Hepatocyte (in vitro differentiated cells): ENCODE measurements at regions not wholly inside any gene's neighbourhood (a gene's known extent, or its start where the extent isn't known, plus 50 kb on each side); places are given as distances from the start of the nearest gene placed in this dataset.

Source experiments
- CTCF ChIP-seq: fragments of 200-600 bp; sonication (generic); IDR thresholded peaks from 2 replicates; pipeline ENCODE4 v1.5.1; 2016; ENCODE audit warnings: antibody characterized with exemption, mild to moderate bottlenecking; ENCODE audit not compliant: poor library complexity
- EZH2 ChIP-seq: fragments of 200-600 bp; sonication (generic); IDR thresholded peaks from 2 replicates; pipeline ENCODE4 v1.6.1; 2016; ENCODE audit warnings: antibody characterized with exemption, mild to moderate bottlenecking, borderline replicate concordance
- EZH2phosphoT487 ChIP-seq: fragments of 200-600 bp; sonication (generic); IDR thresholded peaks from one replicate; pipeline ENCODE4 v1.6.1; 2018; ENCODE audit warnings: antibody characterized with exemption, mild to moderate bottlenecking, low read depth, moderate library complexity; ENCODE audit not compliant: unreplicated experiment, severe bottlenecking

GRCh38 chr13:21799671-21800070, 128.8 kb downstream of the FGF9 start:
- TF ChIP-seq CTCF, result no peak
- TF ChIP-seq EZH2, result no peak
- no peak for TF ChIP-seq EZH2phosphoT487
